ENCODE measurements at regions not wholly inside any gene's neighbourhood (a gene's known extent, or its start where the extent isn't known, plus 50 kb on each side); places are given as distances from the start of the nearest gene placed in this dataset.

DNA sequence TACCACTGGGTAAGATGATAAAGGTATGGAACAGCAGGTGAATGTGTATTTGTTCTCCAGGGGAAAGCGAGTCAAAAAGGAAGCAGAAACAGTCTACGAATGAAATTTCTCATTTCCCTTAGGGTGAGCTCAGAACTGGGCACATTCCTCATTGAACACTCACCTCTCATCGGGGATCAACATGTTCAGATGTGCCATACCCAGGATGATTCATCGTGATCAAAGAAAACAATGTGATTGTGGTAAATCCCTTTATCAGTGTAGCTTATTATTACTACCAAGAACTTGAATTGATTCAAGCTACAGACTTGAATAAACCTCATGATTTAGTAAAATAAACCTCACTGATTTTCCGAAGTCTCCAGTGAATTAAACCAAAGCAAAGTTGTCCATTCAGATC, 72.1 kb downstream of the GJD2 start:
- no peaks in the 10 kb centered on the region for H4K20me1 ChIP-seq (replicated peaks; ENCODE audit: control insufficient read depth, insufficient read depth, low read length)
- intact Hi-C loops (cut with micrococcal nuclease) (no loop called here), in situ Hi-C loops (cut with MboI) (no loop called here)
- H3K36me3 ChIP-seq (ENCODE audit: control insufficient read depth, insufficient read depth, low read length): peaks cover 17% of the 10 kb centered on the region
- POLR2A ChIA-PET: no interaction called here
- no peaks in the 10 kb centered on the region for H3K9me1 ChIP-seq (ENCODE audit: control insufficient read depth, insufficient read depth, low read length)
- 76% methylated on average over 5 of the region's 5 CpGs for WGBS (ENCODE audit: insufficient coverage, low coverage, missing lambda C conversion rate)
- no peak overlapping the region for H3K4me3 ChIP-seq
- FAIRE-seq (no peak), DNase-seq (ENCODE audit: extremely low read depth in 1 of 4, low spot score in 3 of 4) (no peak), ATAC-seq (no peak)
- H3K4me2 ChIP-seq (ENCODE audit: insufficient read depth, low read length): no peak overlapping the region
- H3K27ac ChIP-seq (ENCODE audit: extremely low read depth, low read depth, low read length): no peak overlapping the region
- CTCF ChIA-PET (ENCODE audit: low intra/inter-chr PET ratio): no interaction called here
- TF ChIP-seq, protein P1, sequence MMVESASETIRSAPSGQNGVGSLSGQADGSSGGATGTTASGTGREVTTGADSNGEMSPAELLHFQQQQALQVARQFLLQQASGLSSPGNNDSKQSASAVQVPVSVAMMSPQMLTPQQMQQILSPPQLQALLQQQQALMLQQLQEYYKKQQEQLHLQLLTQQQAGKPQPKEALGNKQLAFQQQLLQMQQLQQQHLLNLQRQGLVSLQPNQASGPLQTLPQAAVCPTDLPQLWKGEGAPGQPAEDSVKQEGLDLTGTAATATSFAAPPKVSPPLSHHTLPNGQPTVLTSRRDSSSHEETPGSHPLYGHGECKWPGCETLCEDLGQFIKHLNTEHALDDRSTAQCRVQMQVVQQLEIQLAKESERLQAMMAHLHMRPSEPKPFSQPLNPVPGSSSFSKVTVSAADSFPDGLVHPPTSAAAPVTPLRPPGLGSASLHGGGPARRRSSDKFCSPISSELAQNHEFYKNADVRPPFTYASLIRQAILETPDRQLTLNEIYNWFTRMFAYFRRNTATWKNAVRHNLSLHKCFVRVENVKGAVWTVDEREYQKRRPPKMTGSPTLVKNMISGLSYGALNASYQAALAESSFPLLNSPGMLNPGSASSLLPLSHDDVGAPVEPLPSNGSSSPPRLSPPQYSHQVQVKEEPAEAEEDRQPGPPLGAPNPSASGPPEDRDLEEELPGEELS (CRISPR knock-in tag; IDR thresholded peaks at IDR 0.05; ENCODE audit: borderline replicate concordance): no peak
- TF ChIP-seq, protein P2, sequence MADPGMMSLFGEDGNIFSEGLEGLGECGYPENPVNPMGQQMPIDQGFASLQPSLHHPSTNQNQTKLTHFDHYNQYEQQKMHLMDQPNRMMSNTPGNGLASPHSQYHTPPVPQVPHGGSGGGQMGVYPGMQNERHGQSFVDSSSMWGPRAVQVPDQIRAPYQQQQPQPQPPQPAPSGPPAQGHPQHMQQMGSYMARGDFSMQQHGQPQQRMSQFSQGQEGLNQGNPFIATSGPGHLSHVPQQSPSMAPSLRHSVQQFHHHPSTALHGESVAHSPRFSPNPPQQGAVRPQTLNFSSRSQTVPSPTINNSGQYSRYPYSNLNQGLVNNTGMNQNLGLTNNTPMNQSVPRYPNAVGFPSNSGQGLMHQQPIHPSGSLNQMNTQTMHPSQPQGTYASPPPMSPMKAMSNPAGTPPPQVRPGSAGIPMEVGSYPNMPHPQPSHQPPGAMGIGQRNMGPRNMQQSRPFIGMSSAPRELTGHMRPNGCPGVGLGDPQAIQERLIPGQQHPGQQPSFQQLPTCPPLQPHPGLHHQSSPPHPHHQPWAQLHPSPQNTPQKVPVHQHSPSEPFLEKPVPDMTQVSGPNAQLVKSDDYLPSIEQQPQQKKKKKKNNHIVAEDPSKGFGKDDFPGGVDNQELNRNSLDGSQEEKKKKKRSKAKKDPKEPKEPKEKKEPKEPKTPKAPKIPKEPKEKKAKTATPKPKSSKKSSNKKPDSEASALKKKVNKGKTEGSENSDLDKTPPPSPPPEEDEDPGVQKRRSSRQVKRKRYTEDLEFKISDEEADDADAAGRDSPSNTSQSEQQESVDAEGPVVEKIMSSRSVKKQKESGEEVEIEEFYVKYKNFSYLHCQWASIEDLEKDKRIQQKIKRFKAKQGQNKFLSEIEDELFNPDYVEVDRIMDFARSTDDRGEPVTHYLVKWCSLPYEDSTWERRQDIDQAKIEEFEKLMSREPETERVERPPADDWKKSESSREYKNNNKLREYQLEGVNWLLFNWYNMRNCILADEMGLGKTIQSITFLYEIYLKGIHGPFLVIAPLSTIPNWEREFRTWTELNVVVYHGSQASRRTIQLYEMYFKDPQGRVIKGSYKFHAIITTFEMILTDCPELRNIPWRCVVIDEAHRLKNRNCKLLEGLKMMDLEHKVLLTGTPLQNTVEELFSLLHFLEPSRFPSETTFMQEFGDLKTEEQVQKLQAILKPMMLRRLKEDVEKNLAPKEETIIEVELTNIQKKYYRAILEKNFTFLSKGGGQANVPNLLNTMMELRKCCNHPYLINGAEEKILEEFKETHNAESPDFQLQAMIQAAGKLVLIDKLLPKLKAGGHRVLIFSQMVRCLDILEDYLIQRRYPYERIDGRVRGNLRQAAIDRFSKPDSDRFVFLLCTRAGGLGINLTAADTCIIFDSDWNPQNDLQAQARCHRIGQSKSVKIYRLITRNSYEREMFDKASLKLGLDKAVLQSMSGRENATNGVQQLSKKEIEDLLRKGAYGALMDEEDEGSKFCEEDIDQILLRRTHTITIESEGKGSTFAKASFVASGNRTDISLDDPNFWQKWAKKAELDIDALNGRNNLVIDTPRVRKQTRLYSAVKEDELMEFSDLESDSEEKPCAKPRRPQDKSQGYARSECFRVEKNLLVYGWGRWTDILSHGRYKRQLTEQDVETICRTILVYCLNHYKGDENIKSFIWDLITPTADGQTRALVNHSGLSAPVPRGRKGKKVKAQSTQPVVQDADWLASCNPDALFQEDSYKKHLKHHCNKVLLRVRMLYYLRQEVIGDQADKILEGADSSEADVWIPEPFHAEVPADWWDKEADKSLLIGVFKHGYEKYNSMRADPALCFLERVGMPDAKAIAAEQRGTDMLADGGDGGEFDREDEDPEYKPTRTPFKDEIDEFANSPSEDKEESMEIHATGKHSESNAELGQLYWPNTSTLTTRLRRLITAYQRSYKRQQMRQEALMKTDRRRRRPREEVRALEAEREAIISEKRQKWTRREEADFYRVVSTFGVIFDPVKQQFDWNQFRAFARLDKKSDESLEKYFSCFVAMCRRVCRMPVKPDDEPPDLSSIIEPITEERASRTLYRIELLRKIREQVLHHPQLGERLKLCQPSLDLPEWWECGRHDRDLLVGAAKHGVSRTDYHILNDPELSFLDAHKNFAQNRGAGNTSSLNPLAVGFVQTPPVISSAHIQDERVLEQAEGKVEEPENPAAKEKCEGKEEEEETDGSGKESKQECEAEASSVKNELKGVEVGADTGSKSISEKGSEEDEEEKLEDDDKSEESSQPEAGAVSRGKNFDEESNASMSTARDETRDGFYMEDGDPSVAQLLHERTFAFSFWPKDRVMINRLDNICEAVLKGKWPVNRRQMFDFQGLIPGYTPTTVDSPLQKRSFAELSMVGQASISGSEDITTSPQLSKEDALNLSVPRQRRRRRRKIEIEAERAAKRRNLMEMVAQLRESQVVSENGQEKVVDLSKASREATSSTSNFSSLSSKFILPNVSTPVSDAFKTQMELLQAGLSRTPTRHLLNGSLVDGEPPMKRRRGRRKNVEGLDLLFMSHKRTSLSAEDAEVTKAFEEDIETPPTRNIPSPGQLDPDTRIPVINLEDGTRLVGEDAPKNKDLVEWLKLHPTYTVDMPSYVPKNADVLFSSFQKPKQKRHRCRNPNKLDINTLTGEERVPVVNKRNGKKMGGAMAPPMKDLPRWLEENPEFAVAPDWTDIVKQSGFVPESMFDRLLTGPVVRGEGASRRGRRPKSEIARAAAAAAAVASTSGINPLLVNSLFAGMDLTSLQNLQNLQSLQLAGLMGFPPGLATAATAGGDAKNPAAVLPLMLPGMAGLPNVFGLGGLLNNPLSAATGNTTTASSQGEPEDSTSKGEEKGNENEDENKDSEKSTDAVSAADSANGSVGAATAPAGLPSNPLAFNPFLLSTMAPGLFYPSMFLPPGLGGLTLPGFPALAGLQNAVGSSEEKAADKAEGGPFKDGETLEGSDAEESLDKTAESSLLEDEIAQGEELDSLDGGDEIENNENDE (IDR thresholded peaks at IDR 0.05; ENCODE audit: low read depth, low read length): no peak
- TF ChIP-seq BHLHE40 (IDR thresholded peaks at IDR 0.05; ENCODE audit: low read length): no peak
- TF ChIP-seq ZEB2 (IDR thresholded peaks at IDR 0.05): no peak
- no peak for TF ChIP-seq ZNF830 (CRISPR knock-in tag; IDR thresholded peaks at IDR 0.05)
- no peak for TF ChIP-seq HLTF (IDR thresholded peaks at IDR 0.05)
- TF ChIP-seq GATAD2B (IDR thresholded peaks at IDR 0.05; ENCODE audit: borderline replicate concordance): no peak
- no peak for TF ChIP-seq ZNF174 (CRISPR knock-in tag; IDR thresholded peaks at IDR 0.05)
- H3K27me3 ChIP-seq (ENCODE audit: control insufficient read depth in 2 of 2, insufficient read depth in 2 of 2, low read length in 2 of 2): no peaks in the 10 kb centered on the region
- H3K9ac ChIP-seq (ENCODE audit: insufficient read depth in 1 of 2, low read depth in 2 of 2, low read length in 2 of 2): no peak overlapping the region
- H3K79me2 ChIP-seq (ENCODE audit: control insufficient read depth, insufficient read depth, low read length): no peaks in the 10 kb centered on the region
- H3K4me1 ChIP-seq (replicated peaks in 1 of 2; ENCODE audit: control insufficient read depth in 2 of 2, insufficient read depth in 2 of 2, low read length in 2 of 2): peaks cover 0 to 4% of the 10 kb centered on the region in 2 experiments; a peak in 1 of 5 replicates
- no TSS peak for BruUV-seq (replicated peaks)
- H2AFZ ChIP-seq (ENCODE audit: low read depth, low read length): no peak overlapping the region
- no peaks in the 10 kb centered on the region for H3K9me3 ChIP-seq (replicated peaks; ENCODE audit: control insufficient read depth, insufficient read depth, low read depth, low read length)
